Renal cortical epithelial cell (primary cell): ENCODE measurements at regions not wholly inside any gene's neighbourhood (a gene's known extent, or its start where the extent isn't known, plus 50 kb on each side); places are given as distances from the start of the nearest gene placed in this dataset.
A peak's percentile ranks its signal among the peaks of the same experiment; 100 is the strongest.
"Not testable (repeated sequence)": the region's sequence is repeated elsewhere in the genome, so short reads cannot be mapped to it uniquely, and the experiment has no call there.

Experiments
- DNase-seq: peaks from one replicate; pipeline ENCODE4 v3.0.0-alpha.2; 2011; ENCODE audit warnings: low read depth

DNA sequence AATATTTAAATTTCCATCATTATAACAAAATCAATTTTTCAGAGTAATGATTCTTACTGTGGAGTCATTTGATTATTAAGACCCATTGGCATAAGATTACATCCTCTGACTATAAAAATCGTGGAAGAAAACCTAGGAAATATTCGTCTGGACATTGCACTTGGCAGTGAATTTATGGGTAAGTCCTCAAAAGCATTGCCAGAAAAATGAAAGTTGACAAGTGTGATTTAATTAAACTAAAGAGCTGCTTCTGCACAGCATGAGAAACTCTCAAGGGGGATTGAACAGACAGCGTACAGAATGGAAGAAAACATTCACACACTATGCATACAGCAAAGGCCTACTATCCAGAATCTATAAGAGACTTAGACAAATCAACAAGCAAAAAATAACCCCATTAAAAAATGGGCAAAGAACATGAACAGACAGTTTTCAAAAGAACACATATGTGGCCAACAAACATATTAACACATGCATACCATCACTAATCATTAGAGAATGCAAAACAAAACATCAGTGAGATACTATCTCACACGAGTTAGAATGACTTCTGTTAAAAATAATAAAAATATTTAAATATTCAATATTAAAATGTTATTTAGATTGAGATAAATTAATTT is 111.4 kb downstream of the CCDC74A start:
- not testable (repeated sequence) for DNase-seq

DNA sequence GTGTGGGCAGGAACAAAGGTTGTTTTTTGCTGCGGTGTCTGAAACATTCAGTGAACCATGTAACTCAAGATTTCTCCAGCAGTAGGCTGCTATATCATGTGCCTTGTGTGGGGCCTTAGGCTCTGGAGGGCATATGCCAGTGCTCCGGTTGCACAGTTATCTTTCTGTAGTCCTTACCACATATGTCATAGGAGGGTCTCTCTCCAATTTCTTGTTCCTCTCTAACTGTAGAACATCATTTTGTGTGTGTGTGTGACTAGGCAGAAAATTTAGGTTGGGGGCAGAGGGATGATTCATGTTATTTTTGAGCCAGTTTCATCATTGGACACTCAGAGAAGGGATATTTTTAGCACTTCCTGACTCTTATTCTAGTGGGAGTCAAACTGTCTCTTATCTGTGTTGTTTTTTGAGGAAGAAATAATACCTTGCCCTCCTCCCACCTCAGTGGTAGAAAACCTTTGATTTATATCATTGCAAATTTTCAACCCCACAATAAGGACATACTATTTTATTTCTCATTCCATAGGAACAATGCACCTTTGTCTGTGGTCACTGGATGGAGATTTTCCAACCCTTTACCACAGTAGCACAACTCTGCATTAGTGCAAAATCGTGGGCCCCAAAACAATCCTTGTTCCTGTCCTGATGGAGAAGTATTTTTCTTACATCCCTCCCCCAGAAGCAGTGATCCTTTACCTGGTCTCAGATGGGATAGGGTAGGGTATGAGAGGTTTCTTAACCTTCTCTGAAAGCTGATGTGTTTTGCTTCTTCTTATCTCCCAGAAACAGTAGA is 113.9 kb downstream of the CCDC74A start:
- DNase-seq = peak; percentile 47

DNA sequence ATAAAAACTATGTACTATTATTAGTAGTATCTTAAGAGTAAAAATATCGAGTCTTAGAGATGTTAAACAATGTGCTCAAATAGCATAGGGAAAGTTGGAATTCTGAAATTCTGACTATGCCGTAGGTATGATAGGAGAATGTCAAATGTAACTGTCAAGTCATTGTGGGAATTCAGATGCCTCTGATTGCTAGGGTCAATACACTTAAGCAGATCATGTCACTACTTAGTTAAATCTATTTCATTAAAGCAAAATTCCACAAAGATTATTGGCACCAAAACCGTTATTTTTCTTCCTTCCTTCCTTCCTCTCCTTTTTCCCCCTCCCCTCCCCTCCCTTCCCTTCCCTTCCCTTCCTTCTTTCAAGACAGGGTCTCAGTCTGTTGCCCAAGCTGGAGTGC is 115.5 kb downstream of the CCDC74A start:
- DNase-seq = not testable (repeated sequence)

GRCh38 chr2:131645177-131645765 is 117.6 kb downstream of the CCDC74A start:
- no peak for DNase-seq

DNA sequence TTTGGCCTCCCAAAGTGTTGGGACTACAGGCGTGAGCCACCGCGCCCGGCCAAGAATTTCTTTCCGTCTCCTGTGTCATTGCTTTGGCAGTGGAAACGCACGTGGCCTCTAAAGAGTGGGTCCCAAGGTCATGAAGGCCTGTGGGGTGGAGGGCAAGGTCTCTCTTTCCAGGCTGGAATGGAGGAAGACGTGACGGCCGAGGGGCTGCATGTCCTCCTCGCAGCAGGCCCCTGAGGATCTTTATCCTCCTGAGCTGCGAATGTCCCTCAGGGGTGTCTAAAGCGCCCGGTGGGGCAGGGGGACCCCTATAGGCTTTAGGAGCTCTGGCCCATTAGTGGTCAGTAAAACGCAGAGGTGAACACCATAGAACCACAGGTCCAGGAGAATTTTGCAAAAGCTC is 118.5 kb downstream of the CCDC74A start:
- DNase-seq = not testable (repeated sequence)

DNA sequence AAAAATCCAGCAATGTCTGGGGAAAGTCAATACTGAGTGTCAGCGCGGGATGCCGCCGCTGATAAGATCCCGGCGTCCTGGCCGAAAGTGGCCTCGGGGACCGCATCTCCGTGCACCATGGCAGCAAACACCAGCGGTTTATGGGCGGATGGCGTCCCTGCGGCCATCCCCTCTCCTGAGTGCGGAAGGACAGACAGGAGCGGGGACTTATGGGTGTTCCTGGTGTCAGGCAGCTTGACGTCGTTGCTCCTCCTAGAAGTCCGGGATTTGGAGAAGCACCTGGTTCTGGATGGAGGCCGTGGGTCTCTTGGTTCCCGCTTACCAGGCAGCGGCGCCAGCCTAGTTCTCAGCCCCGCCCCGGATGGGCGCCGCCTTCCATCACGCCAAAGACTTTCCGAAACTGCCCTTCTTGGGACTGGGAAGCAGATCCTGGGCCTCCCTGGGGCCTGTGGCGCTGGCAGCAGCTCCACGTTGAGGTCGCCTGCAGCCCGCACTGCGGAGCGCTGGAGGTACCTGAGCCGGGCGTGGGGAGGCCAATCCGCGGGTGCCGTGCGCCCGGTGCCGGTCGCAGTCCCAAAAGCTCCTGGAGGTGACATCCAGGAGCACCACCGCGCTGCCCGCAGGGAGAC is 119.1 kb downstream of the CCDC74A start:
- DNase-seq = no peak

- DNase-seq = not testable (repeated sequence)
Measured at GRCh38 chr2:131648565-131648964, 120.9 kb downstream of the CCDC74A start.

DNA sequence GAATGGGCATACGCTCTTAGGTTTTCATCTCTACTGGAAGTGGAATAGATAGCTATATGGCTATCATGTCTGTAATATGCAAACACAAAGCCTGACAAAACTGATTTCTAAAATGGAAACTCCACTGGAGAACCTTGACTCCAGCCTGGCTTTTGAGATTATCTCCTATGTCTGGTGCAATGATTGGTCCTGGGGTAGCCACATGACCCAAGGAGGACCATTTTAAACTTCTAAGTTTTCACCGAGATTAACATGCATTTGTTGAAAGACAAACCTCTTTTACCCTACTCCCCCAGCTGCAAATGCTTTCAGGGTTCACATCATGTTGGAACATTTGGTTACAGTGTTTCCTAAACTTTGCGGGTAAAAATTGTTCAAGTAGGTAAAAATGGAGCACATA is 124.6 kb downstream of the CCDC74A start:
- DNase-seq = not testable (repeated sequence)

DNA sequence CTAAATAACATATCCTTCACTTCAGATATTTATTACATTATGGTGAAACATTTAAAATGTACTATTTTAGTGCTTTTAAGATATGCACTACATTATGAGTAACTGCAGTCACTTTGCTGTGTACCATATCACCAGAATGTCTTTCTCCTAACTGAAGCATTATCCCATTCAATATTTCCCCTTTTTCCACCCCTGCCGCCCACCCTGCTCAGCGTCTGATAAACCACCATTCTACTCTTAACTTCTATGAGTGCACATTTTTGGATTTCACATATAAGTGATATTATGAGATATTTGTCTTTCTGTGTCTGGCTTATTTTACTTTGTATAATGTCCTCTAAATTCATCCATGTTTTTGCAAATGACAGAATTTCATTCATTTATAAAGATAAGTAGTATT is 126.4 kb downstream of the CCDC74A start:
- DNase-seq = not testable (repeated sequence)

DNA sequence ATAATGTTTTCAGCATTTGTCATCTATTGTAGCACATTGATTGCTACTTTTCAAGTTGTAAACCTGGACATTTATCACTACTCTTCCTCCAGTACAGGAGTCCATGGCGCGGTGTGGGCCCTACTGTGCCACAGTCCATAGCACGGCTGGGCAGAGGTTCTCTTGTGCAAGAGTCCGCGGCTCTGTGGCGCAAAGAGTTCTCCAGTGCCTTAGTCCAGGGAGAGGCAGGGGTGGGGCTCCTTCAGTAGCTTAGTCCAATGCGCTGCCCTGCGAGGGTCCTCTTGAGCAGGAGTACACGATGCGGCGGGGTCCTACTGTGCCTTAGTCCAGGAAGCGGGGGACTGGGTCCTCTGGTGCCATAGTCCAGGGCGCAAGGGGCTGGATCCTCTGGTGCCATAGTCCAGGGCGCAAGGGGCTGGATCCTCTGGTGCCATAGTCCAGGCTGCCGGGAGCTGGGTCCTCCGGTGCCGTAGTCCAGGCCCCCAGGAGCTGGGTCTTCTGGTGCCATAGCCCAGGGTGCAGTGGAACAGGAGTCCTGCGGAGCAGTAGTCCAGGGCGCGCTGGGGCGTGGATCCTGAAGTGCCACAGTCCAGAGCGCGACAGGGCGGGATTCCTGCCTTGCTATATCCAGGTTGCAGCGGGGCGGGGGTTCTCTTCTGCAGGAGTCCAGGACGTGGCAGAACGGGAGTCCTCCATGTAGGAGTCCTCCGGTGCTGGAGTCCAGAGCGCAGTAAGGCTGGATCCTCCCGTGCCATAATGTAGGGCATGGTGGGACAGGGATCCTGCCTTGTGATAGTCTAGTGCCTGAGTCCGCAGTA is 129.3 kb downstream of the CCDC74A start:
- DNase-seq = no peak

DNA sequence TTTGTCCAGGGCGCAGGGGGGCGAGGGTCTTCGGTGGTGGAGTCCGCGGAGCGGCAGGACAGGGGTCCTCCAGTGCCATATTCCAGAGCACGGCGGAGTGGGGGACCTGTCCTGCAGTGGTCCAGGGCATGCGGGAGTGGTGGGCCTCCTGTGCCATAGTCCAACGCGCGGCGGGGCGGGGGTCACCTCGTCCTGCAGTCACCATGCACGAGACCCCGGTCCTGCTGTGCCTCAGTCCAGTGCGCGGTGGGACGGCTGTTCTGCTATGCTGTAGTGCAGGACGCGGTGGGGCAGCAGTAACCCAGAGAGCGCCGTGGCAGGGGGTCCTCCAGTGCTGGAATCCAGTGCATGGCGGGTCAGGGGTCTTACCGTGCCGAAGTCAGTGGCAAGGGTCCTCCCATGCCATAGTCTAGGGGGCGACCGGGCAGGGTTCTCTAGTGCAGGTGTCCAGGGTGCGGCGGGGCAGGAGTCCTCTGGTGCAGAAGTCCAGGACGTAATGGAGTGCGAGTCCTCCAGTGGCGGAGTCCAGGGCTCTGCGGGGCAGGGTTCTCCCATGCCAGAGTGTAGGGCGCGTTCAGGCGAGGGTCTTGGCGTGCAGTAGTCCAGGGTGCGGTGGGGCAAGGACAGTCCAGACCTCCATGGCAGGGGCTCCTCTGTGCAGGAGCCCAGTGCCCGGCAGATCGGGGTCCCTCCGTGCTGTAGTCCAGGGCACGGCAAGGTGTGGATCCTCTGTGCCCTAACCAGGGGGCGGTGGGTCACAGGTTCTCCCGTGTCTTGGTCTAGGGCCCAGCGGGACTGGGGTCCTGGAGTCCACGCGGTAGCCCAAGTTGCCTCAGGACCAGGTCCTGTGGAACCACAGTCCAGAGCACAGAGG is 130.4 kb downstream of the CCDC74A start:
- no peak for DNase-seq

DNA sequence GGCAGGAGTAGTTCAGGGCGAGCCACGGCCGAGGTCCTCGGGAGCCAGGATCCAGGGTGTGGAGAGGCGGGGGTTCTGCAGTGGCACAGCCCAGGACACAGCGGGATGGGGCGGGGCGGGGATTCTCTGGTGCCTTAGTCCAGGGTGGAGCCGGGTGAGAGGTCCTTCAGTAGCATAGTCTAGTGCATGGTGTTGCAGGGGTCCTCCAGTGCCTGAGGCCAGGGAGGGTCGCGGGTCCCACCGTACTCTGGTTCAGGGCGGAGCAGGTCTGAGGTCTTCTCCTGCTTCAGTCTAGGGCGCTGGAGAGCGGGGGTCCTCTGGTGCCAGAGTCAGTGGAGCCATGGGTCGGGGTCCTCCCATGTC is 131.1 kb downstream of the CCDC74A start:
- DNase-seq = no peak

DNA sequence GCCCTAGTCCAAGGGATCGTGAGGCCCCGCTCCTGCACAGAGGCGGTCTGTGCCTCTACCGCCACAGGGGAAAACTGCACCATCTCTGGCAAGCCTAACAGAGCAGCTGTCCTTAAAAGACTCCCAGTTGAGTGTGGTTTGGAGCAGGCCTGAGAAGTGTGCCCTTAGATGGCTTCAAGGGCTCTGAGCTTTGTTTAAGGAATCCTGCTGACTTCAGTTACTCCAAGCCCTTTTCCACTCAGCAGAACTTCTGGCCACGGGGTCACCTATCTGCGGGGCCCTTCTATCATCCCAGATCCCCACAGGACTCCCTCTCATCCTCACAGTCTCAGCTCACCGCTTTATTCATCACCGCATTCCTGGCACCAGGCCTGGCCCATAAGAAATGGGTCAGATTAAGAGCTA is 131.5 kb downstream of the CCDC74A start:
- DNase-seq = no peak

- DNase-seq = not testable (repeated sequence)
Measured at GRCh38 chr2:131661101-131661782, 133.6 kb downstream of the CCDC74A start.

- DNase-seq = not testable (repeated sequence)
Measured at GRCh38 chr2:131661884-131662535, 134.3 kb downstream of the CCDC74A start.

DNA sequence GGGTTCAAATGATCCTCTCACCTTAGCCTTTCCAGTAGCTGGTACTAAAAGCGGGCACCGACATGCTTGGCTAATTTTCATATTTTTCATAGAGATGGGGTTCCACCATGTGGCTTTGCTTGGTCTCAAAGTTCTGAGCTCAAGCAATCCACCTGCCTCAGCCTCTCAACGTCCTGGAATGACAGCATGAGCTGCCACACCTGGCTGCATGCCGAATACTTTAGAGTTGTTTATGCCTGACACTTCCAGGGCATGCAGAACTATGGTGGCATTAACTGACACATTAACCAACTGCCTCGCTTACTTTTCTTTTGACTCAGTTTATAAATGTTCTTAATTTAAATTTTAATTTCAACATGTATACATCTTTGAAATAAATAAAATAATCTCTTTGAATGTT is 135.8 kb downstream of the CCDC74A start:
- not testable (repeated sequence) for DNase-seq

DNA sequence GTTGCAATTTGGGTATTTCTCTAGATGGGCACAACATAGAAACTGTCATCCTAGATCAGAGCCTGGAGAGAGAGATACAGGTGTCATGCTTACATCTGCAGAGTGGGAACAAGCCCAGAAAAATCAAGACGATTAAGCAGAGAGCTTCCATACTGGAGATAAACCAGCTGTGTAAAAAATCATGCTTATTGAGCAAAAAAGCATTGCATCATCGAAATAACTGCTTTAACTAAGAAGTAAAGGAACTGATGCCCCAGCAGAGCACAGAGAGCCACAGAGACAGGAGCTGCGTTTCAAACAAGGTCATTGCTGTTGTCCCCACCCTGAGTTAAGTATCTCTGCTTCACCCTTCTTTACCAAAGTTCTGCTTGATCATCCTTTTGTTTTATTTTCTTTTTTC is 138.0 kb downstream of the CCDC74A start:
- not testable (repeated sequence) for DNase-seq

DNA sequence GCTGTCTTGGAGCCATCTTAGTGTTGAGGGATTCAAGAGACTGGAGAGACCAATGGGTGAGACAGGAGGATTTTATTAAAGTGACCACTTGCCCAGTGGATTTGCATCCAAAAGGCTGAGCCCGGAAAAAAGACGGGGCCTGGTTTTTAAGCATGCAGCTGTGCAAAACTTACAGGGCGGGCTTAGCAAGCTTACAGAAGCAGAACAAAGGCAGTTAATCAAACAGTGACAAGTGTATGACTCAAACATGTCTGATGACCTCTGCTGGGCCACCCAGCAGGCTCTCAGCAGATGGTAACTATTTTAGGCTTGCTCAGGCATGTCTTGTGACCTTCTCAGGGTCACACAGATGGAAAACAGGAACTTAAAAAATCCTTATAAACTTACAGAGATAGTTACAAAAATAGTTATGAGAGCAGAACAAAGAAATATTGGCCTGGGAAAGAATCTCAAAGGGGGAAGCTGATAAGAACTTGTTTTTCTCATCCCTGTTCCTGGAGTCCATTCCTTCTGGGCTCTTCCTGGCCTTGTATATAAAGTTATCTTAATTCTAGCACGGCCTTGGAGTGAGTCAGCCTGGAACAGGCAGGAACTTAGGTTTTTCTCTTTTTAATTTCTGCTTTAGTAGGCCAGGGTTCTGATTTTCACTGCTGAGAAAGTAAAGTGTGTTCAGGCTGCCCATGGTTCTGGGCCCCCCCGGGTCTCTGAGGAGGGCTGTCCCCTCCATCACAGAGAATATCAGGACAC is 141.3 kb downstream of the CCDC74A start:
- DNase-seq = peak; percentile 76
